Globus pallidus (tissue), 1 donor: ENCODE measurements at regions not wholly inside any gene's neighbourhood (a gene's known extent, or its start where the extent isn't known, plus 50 kb on each side); places are given as distances from the start of the nearest gene placed in this dataset.
"Not testable (repeated sequence)": the region's sequence is repeated elsewhere in the genome, so short reads cannot be mapped to it uniquely, and the experiment has no call there.

Source experiments
- DNase-seq: peaks from one replicate; pipeline ENCODE4 v3.0.0-alpha.2; 2015; ENCODE audit warnings: low spot score

DNA sequence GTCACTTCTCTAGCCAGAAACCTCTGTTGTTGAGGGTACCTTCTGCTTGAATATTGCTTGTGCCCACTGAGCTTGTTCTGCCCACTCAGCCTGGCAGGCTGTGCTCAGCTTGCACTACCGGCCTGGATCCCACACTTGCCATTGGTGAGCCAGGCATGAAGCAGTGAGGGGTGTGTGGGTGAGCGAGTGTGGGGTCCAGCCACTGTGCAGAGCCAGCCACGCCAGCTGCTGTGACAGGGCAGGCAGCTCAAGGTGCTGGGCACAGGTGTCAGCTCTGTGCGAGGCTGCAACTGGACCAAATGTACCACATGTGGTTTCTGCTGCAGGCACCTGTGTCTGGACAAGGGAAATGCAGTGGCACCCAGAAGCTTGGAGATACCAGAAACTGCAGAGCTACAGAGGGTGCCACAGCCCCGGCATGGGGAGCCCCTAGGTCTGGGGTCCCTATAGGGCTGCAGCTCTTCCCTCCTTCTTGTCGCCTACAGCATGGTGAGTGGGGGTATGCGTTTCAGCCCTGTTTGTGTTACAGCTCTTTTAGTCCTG lies 305.1 kb upstream of the RIOK2 start:
- no peak for DNase-seq

DNA sequence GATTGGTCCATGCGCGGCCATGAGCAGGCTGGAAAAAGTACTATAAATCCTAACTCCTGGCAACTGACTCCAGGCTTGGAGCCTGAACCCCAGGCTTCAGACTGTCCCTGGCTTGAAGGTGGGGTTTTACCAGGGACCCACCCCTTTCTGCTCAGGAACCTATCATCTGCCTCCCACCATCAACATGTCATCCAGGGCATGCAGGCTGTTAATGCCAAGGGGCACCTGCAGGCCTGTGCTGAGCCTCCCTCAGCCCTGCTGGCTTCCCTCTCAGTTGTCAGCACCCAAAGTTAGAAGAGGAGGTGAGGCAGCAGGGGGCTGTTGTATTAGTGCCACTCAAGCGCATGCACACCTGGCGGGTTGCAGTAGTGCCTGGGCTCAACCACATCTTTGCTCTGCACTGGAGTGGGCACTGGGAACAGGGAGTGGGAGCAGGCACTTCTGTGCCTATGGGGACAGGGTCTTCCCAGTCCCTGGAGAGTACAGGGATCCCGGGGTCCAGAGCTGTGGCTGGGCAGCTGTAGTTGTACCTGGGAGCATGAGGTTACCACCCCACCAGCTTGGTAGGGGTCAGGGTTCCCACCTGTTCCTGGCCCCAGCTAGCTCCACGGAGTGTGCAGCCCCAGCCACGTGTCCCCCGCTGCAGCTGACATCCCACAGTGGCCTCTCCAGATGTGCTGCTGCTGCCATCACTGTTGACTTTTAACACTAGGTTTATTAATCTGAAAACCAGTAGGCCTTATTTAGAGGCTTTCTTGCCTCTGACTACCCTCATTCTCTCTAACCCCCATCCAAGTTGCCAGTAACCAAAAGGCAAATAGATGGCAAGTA lies 306.2 kb upstream of the RIOK2 start:
- DNase-seq = no peak

GRCh38 chr5:97494465-97494864 lies 311.4 kb upstream of the RIOK2 start:
- DNase-seq = no peak

- no peak for DNase-seq
These were observed 312.3 kb upstream of the RIOK2 start for GRCh38 chr5:97495301-97495700.

DNA sequence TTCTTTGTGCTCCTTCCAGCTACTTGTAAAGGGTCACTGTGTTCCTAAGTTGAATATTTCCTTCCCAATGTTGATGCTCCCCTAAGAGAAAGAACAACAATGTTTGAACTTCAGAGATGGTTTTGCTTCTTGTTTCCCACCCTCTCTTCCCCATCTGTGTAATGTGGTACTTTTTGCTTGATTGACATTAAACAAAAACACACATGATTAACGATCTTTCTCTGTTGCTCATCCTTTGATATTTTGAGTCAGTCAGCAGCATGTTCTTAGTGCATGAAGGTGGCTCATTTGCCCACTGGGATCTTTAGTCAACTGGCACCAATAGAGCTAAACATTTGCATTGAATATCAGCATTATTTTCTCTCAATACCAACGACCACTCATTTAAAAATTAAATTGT lies 313.0 kb upstream of the RIOK2 start:
- no peak for DNase-seq

DNA sequence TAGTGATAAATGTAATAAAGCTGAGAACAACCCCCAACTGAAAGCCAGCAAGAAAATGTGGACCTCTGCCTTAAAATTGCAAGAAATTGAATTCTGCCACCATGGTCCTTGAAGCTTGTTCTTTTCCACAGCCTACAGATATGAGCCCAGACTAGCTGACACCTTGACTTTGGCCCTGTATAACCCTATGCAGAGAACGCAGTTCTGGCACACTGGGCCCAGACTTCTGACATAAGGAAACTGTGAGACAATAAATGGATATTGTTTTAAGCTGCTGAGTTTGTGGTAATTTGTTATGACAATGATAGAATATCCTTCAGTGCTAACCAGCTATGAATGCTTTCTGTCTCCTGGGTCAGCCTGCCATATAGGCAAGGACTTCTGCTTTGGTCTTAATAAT lies 315.6 kb upstream of the RIOK2 start:
- DNase-seq = no peak

- DNase-seq = peak; percentile 25
These were observed 316.6 kb upstream of the RIOK2 start for GRCh38 chr5:97499605-97500004.

DNA sequence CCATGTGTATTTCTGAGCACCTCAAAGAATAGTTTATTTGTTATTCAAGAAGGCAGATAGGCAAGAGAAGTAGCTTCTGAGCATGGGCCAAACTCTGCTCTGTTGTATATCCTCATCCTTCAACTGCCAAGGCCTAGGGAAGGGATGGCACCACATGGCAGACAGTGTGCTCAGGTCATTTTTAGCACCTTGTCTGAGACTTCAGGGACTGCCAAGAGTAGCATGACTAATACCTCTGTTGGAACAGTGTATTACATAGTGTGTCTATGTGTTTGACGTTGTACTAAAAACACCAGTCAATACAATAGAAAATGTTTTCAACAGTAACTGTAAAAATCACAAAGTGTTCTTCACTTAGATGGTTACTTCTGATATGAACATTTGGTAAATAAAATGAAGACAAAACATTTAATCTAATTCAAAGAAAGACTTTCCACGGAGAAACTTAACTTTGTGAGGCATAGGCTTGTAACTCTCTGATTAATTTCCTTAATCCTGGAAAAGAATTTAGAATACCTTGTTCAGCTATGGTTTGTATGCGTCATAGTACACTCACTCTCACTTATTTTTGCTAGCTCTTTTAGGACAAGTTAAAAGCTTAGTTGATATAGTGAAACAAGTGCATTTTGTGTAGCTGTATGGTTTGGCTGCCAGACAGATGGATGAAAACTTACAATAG lies 318.4 kb upstream of the RIOK2 start:
- no peak for DNase-seq

DNA sequence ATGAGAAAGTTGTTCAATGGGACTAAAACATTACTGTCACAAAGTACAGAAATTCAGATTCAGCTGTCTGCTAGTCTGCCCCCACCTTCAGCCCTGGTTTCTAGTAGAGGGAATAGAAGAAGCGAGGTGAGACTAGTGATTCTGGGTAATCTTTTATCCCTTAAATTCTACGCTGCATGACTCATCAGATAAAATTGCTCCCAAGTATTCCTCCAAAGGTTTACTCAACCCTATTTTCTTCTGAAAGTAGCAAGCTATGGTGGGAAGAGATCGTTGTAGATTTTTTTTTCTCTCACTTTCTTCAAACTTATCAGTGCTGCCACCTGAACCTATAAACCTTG lies 318.9 kb upstream of the RIOK2 start:
- no peak for DNase-seq

DNA sequence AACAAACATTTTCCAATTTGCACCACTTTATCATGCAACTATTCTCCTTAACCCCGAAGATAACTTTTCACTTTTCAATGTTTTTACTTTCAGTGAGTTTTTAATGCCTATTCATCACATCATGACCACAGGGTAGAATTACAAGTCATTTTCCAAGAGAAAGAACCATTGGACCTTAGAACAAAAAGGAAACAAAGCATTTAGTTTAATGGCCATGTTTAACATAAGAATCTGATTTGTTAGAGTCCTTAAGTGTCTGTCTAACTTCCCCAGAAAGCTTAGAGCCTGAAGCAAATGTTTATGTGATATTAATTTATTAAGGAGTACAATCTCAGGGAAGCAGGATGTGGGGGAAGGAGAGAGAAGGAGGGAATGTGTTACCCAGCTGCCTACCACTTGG lies 325.8 kb upstream of the RIOK2 start:
- no peak for DNase-seq

- DNase-seq = not testable (repeated sequence)
These were observed 336.5 kb upstream of the RIOK2 start for GRCh38 chr5:97519565-97519964.

- DNase-seq = not testable (repeated sequence)
These were observed 340.3 kb upstream of the RIOK2 start for GRCh38 chr5:97523336-97523735.

GRCh38 chr5:97525780-97526179 lies 342.7 kb upstream of the RIOK2 start:
- DNase-seq = no peak

DNA sequence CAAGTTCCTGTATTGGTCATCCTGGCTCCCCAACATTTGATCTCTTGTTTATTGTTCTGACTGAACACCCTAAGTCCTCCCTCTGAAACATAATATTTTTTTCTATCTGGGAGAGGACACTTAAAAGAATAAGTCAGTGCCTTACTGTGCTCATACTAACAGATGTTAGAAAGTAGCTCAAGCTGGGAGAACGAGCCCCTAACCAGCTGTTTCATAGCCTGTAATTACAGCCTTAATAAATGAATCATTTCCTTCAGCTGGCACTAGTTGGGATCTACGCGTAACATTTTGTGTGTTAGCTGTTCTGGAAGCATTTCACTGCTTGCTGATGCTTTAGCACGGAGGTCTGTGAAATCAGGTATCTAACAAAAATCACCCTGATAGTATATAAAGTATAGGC lies 345.9 kb upstream of the RIOK2 start:
- DNase-seq = no peak

- DNase-seq = no peak
These were observed 346.4 kb upstream of the RIOK2 start for GRCh38 chr5:97529354-97529985.

GRCh38 chr5:97531549-97531948 lies 348.5 kb upstream of the RIOK2 start:
- no peak for DNase-seq

- peak; percentile 59 for DNase-seq
These were observed 351.1 kb upstream of the RIOK2 start for GRCh38 chr5:97534166-97534565.

- DNase-seq = no peak
These were observed 353.6 kb upstream of the RIOK2 start for GRCh38 chr5:97536683-97537082.

GRCh38 chr5:97538912-97539311 lies 355.9 kb upstream of the RIOK2 start:
- no peak for DNase-seq

DNA sequence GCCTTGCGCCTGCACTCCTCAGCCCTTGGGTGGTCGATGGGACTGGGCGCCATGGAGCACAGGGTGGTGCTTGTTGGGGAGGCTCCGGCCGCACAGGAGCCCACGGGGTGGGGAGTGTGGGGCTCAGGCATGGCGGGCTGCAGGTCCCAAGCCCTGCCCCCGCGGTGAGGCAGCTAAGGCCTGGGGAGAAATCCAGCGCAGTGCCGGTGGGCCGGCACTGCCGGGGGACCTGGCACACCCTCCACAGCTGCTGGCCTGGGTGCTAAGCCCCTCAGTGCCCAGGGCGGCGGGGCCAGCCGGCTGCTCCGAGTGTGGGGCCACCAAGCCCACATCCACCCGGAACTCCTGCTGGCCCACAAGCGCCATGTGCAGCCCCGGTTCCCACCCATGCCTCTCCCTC lies 358.8 kb upstream of the RIOK2 start:
- DNase-seq = no peak

DNA sequence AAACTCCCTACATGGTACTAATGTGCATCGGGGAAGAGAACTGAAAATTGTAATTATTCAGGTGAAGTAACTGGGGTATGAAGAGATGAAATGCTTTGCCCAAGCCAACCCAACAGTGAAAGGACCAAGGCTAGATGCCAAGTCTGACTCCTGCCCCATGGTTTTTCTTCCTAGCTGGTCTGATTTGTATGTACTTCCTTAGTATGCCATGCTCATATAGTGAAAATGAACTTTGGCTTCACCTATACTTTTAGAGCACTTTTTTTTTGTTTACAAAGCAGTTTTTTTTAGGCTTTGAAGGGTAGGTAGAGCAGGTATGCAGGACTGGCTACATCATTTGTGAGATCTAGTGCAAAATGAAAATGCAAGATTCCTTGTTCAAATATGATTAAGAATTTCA lies 359.4 kb upstream of the RIOK2 start:
- no peak for DNase-seq

- DNase-seq = no peak
These were observed 360.1 kb upstream of the RIOK2 start for GRCh38 chr5:97543166-97543565.

GRCh38 chr5:97544240-97544639 lies 361.2 kb upstream of the RIOK2 start:
- no peak for DNase-seq
